Smooth muscle cell (in vitro differentiated cells): ENCODE measurements at regions not wholly inside any gene's neighbourhood (a gene's known extent, or its start where the extent isn't known, plus 50 kb on each side); places are given as distances from the start of the nearest gene placed in this dataset.

Source experiments
- DNase-seq: peaks from one replicate; lab custom pipeline; 2025; ENCODE audit not compliant: unreplicated experiment; lab: John Stamatoyannopoulos, UW
- H2AFZ ChIP-seq: fragments of 200-600 bp; sonication (generic); 2 replicates; pipeline ENCODE4 v1.6.0; 2016; ENCODE audit warnings: antibody characterized with exemption, low read depth, mild to moderate bottlenecking
- H3F3A ChIP-seq: fragments of 200-600 bp; sonication (generic); 2 replicates; pipeline ENCODE4 v1.6.0; 2017; ENCODE audit warnings: antibody characterized with exemption, low read depth
- H3K27ac ChIP-seq: fragments of 200-600 bp; sonication (generic); 2 replicates; pipeline ENCODE4 v1.5.1; 2016; ENCODE audit warnings: low read depth, mild to moderate bottlenecking
- H3K27me3 ChIP-seq: fragments of 200-600 bp; sonication (generic); 2 replicates; pipeline ENCODE4 v1.6.1; 2016; ENCODE audit warnings: low read depth, mild to moderate bottlenecking
- H3K36me3 ChIP-seq: fragments of 200-600 bp; sonication (generic); 2 replicates; pipeline ENCODE4 v1.5.1; 2016; ENCODE audit warnings: low read depth
- H3K4me1 ChIP-seq: fragments of 200-600 bp; sonication (generic); 2 replicates; pipeline ENCODE4 v1.5.1; 2016; ENCODE audit warnings: low read depth
- H3K4me2 ChIP-seq: fragments of 200-600 bp; sonication (generic); 2 replicates; pipeline ENCODE4 v1.6.0; 2016; ENCODE audit warnings: mild to moderate bottlenecking
- H3K4me3 ChIP-seq: fragments of 200-600 bp; sonication (generic); 2 replicates; pipeline ENCODE4 v1.5.1; 2016; ENCODE audit warnings: mild to moderate bottlenecking
- H3K79me2 ChIP-seq: fragments of 200-600 bp; sonication (generic); 2 replicates; pipeline ENCODE4 v1.6.0; 2016; ENCODE audit warnings: low read depth, mild to moderate bottlenecking
- H3K9ac ChIP-seq: fragments of 200-600 bp; sonication (generic); 2 replicates; pipeline ENCODE4 v1.6.0; 2016; ENCODE audit warnings: low read depth
- H3K9me3 ChIP-seq: fragments of 200-600 bp; sonication (generic); replicated peaks from 2 replicates; pipeline ENCODE4 v1.5.1; 2016; ENCODE audit warnings: low read depth
- H4K20me1 ChIP-seq: fragments of 200-600 bp; sonication (generic); 2 replicates; pipeline ENCODE4 v1.6.0; 2016; ENCODE audit warnings: low read depth
- WGBS: methylation state at CpG from one replicate; pipeline ENCODE4 v1.1.7; 2016; ENCODE audit warnings: low lambda C conversion rate; 5-methylcytosine and 5-hydroxymethylcytosine counted together
- TF ChIP-seq, protein P1 (sequence below): fragments of 200-600 bp; sonication (generic); IDR thresholded peaks from 2 replicates; pipeline ENCODE4 v1.5.1; 2017; ENCODE audit warnings: borderline replicate concordance, mild to moderate bottlenecking, antibody characterized with exemption; ENCODE audit not compliant: insufficient read depth, poor library complexity, severe bottlenecking

DNA sequence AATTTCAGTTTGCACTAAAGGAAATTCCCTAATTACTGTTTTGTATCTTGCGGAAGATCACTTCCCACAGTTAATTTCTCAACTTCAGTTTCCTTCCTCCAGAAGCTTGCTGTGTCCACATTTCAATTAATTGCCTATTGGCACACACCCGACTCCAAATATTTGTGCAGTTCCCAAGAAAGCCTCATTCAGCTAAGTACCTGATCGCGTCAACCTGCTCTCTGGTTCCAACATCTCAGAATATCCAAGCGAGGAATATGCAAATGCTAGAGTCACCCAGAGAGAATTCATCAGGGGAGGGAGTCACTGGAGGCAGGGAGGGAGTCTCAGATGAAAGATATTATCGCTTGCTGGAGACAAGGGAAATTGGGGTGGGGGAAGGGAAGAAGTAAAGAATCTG is 351.3 kb downstream of the RRAGC start:
- TF ChIP-seq, protein P1, sequence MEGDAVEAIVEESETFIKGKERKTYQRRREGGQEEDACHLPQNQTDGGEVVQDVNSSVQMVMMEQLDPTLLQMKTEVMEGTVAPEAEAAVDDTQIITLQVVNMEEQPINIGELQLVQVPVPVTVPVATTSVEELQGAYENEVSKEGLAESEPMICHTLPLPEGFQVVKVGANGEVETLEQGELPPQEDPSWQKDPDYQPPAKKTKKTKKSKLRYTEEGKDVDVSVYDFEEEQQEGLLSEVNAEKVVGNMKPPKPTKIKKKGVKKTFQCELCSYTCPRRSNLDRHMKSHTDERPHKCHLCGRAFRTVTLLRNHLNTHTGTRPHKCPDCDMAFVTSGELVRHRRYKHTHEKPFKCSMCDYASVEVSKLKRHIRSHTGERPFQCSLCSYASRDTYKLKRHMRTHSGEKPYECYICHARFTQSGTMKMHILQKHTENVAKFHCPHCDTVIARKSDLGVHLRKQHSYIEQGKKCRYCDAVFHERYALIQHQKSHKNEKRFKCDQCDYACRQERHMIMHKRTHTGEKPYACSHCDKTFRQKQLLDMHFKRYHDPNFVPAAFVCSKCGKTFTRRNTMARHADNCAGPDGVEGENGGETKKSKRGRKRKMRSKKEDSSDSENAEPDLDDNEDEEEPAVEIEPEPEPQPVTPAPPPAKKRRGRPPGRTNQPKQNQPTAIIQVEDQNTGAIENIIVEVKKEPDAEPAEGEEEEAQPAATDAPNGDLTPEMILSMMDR, result no peak
- no peak overlapping the region for H3K4me3 ChIP-seq
- no peaks in the 10 kb centered on the region for H3K79me2 ChIP-seq
- no peaks in the 10 kb centered on the region for H4K20me1 ChIP-seq
- no peaks in the 10 kb centered on the region for H3F3A ChIP-seq
- WGBS, result 44% methylated on average over 6 of the region's 6 CpGs
- H3K36me3 ChIP-seq, result no peaks in the 10 kb centered on the region
- no peak overlapping the region for H3K4me2 ChIP-seq
- H3K27me3 ChIP-seq, result peaks cover 58% of the 10 kb centered on the region
- DNase-seq, result no peak
- H2AFZ ChIP-seq, result no peak overlapping the region
- H3K9ac ChIP-seq, result no peak overlapping the region
- H3K27ac ChIP-seq, result no peak overlapping the region
- no peaks in the 10 kb centered on the region for H3K4me1 ChIP-seq
- H3K9me3 ChIP-seq, result no peaks in the 10 kb centered on the region

DNA sequence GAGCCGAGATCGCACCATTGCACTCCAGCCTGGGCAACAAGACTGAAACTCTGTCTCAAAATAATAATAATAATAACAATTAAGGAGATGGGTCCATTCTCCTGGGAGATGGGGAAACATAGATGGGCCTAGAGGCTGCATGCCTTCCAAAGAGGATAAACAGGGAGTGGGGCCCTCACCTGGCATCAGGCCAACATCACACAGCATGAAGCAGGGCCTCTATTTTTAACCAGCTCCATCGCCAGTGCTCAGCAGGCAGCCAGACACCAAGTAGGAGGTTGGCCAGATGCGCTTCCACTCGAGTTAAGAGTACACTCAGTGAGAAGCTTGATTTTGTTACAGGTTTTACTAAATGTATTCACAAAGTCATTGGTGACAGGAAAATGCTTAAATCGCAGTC is 352.0 kb downstream of the RRAGC start:
- no peaks in the 10 kb centered on the region for H3K36me3 ChIP-seq
- H3K9ac ChIP-seq, result no peak overlapping the region
- TF ChIP-seq, protein P1, result no peak
- no peak overlapping the region for H3K27ac ChIP-seq
- 88% methylated on average over 6 of the region's 6 CpGs for WGBS
- no peak overlapping the region for H3K4me3 ChIP-seq
- H2AFZ ChIP-seq, result no peak overlapping the region
- no peak overlapping the region for H3K4me2 ChIP-seq
- no peak for DNase-seq
- H3K4me1 ChIP-seq, result no peaks in the 10 kb centered on the region
- peaks cover 61% of the 10 kb centered on the region for H3K27me3 ChIP-seq
- no peaks in the 10 kb centered on the region for H4K20me1 ChIP-seq
- no peaks in the 10 kb centered on the region for H3K79me2 ChIP-seq
- no peaks in the 10 kb centered on the region for H3F3A ChIP-seq
- no peaks in the 10 kb centered on the region for H3K9me3 ChIP-seq

DNA sequence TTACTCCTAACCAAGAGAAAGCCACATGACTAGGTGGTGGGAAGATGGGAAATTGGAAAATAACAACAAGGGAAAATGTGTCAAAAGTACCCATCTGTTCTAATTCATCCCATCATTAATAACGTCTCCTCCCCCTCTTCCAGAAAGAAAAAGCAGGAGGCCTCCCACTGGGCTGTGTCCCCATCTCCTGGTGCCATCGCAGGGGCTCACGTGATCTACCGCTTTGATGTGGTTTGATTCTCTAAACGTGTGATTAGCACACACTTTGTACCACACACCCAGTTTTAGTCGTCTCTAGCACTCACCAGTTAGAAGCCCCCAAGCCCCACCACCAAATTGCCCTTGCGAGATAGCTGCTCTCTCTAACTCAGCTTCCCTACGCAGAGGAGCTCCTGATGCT is 353.6 kb downstream of the RRAGC start:
- TF ChIP-seq, protein P1, result no peak
- no peaks in the 10 kb centered on the region for H3F3A ChIP-seq
- peaks cover 56% of the 10 kb centered on the region for H3K27me3 ChIP-seq
- no peak overlapping the region for H3K4me3 ChIP-seq
- no peak overlapping the region for H3K27ac ChIP-seq
- 69% methylated on average over 8 of the region's 8 CpGs for WGBS
- no peak for DNase-seq
- no peaks in the 10 kb centered on the region for H3K36me3 ChIP-seq
- no peaks in the 10 kb centered on the region for H4K20me1 ChIP-seq
- no peaks in the 10 kb centered on the region for H3K9me3 ChIP-seq
- no peak overlapping the region for H2AFZ ChIP-seq
- no peaks in the 10 kb centered on the region for H3K79me2 ChIP-seq
- no peaks in the 10 kb centered on the region for H3K4me1 ChIP-seq
- H3K9ac ChIP-seq, result no peak overlapping the region
- no peak overlapping the region for H3K4me2 ChIP-seq

DNA sequence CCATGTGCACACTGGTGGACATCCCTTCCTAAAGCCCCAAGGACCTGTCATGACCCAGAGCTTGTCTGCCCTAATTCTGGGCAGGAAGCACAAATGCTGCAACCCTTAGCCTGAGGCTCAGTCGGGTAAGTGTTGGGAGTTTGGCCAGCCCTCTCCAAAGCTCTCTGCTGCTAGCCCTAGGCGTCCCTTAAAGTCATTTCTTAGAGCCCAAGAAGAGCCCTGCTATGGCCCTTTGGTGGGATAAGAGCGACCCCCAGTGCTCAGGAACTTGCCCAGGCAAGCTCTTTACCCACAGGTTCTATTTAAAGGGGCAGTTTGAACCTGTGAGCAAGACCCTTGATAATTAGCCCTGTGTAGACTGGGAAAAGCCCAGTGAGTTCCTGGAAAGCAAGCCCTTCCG is 356.8 kb downstream of the RRAGC start:
- Histone ChIP-seq H2AFZ (no peak overlapping the region), H3K79me2 (no peaks in the 10 kb centered on the region), H3K4me3 (no peak overlapping the region), H3K27ac (no peak overlapping the region), H3K4me2 (no peak overlapping the region), H3K9me3 (no peaks in the 10 kb centered on the region), H3K36me3 (no peaks in the 10 kb centered on the region), H4K20me1 (no peaks in the 10 kb centered on the region), H3K27me3 (peaks cover 49% of the 10 kb centered on the region), H3K4me1 (peaks cover 15% of the 10 kb centered on the region), H3K9ac (no peak overlapping the region), H3F3A (no peaks in the 10 kb centered on the region)
- 43% methylated on average over 4 of the region's 4 CpGs for WGBS
- TF ChIP-seq, protein P1, result peak; percentile 38
- DNase-seq, result no peak
